ENCODE measurements at regions not wholly inside any gene's neighbourhood (a gene's known extent, or its start where the extent isn't known, plus 50 kb on each side); places are given as distances from the start of the nearest gene placed in this dataset.

DNA sequence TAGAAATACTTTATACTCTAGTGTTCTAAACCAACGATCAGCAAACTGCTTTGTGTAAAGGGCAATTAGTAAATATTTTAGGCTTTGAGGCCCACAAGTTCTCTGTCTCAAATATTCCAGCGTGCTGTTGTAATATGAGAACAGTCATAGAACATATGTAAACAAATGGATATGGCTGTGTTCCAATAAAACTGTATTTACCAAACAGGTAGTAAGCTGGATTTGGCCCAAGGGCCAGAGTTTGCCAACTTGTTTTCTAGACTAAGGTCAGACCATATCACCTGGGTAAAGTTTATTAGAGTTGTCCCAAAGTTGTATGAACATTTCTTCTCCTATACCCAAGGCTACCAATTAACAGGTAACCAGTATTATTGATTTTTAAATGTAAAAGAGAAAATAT, 303.2 kb upstream of the MC4R start:
- TF ChIP-seq EZH2 (IDR thresholded peaks at IDR 0.05; ENCODE audit: insufficient read depth, low read length) = no peak
- TF ChIP-seq, protein P1, sequence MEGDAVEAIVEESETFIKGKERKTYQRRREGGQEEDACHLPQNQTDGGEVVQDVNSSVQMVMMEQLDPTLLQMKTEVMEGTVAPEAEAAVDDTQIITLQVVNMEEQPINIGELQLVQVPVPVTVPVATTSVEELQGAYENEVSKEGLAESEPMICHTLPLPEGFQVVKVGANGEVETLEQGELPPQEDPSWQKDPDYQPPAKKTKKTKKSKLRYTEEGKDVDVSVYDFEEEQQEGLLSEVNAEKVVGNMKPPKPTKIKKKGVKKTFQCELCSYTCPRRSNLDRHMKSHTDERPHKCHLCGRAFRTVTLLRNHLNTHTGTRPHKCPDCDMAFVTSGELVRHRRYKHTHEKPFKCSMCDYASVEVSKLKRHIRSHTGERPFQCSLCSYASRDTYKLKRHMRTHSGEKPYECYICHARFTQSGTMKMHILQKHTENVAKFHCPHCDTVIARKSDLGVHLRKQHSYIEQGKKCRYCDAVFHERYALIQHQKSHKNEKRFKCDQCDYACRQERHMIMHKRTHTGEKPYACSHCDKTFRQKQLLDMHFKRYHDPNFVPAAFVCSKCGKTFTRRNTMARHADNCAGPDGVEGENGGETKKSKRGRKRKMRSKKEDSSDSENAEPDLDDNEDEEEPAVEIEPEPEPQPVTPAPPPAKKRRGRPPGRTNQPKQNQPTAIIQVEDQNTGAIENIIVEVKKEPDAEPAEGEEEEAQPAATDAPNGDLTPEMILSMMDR (IDR thresholded peaks at IDR 0.05; ENCODE audit: insufficient read depth, low read depth, low read length) = no peak

Data from astrocyte (in vitro differentiated cells and primary cell).